ENCODE measurements at regions not wholly inside any gene's neighbourhood (a gene's known extent, or its start where the extent isn't known, plus 50 kb on each side); places are given as distances from the start of the nearest gene placed in this dataset.

- DNase-seq (ENCODE audit: low spot score): no peak
These were observed 60.0 kb downstream of the ING1 start for GRCh38 chr13:110773480-110773879.

DNA sequence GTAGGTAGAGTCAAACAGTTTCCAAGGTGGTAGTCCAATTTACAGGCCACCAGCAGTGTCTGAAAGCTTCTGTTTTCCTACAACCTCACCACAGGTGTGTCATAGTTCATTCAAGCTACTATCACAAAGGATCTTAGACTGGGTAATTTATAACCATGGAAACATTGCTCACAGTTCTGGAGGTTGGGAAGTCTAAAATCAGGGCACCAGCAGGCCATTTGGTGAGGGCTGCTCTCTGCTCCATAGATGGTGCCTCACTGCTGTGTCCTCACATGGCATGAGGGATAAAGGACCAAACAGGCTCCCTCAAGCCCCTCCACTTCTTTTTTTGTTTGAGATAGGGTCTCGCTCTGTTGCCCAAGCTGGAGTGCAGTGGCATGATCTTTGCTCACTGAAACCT lies 60.6 kb downstream of the ING1 start:
- no peak for DNase-seq (ENCODE audit: low spot score)

DNA sequence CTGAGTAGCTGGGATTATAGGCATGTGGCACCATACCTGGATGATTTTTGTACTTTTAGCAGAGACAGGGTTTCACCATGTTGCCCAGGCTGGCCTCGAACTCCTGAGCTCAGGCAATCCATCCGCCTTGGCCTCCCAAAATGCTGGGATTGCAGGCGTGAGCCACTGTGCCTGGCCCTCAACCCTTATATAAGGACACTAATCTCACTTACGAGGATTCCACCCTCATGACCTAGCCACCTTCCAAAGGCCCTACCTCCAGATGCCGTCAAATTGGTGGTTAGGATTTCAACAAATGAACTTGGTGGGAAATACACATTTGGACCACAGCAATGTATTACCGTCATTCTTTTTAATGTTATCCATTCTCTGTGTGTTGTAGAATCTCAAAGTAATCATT lies 61.0 kb downstream of the ING1 start:
- no peak for DNase-seq (ENCODE audit: low spot score)

DNA sequence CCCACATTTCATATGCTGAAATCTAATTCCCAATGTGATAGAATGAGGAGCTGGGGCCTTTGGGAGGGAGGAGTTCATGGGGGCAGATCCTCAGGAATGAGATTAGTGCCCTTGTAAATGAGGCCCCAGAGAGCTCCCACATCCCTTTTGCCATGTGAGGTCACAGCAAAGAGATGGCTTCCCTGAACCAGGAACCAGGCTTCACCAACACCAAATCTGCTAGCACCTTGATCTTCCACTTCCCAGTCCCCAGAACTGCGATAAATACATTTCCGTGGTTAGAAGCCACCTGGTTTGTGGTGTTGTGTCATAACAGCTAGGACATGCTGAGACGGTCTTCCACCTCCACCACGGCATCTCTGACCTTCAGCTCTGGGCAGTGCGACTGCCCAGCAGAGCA lies 62.1 kb downstream of the ING1 start:
- DNase-seq (ENCODE audit: low spot score): no peak

DNA sequence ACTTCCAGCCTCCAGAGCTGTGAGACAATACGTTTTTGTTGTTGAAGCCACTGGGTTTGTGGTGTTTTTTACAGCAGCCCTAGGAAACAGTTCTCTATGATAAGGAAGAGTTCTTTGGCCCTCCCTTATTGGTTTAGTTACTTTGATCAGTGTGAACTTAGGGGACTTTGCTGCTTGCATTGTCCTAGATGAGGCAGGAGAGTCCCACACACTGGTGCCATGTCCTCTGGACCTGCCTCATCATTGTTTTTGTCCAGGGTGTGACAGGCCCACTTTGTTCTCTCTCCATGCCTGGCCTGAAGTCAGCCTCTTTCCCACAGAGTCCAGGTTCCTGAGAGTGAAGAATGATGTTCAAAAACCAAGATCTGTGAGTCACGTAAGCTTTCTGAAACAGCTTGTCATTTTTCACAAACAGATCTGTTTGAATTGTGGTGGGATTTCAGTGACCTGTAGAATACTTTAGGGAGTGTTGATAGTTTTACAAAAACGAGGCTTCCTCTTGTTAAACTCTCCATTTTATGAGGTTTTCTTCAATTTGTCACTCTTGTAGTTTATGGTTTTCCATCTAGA lies 63.8 kb downstream of the ING1 start:
- DNase-seq (ENCODE audit: low spot score): no peak

DNA sequence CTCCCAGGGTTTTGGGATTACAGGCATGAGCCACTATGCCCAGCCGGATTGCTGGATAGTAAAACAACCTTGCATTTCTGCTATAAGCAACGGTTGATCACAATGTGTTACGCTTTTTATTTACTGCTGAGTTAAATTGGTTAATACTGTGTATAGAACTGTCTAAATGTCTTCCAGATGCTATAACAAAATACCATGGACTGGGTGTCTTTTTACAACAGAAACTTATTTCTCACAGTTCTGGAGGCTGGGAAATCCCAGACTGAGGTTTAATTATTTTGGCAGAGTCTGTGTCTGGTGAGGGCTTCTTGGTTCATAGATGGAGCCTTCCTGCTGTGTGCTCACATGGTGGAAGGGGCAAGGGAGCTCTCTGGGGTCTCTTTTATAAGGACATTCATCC lies 65.5 kb downstream of the ING1 start:
- no peak for DNase-seq (ENCODE audit: low spot score)

- no peak for DNase-seq (ENCODE audit: low spot score)
These were observed 66.9 kb downstream of the ING1 start for GRCh38 chr13:110780422-110780821.

DNA sequence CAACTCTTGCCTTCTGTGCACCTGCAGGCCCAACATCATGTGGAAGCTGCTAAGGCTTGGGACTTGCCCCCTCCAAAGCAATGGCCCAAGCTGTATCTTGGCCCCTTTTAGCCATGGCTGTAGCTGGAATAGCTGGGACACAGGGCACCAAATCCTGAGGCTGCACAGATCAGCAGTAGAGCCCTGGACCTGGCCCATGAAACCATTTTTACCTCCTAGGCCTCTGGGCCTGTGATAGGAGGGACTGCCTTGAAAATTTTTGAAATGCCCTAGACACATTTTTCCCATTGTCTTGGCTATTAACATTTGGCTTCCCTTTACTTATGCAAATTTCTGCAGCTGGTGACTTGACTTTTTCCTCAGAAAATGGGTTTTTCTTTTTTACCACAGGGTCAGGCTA lies 68.7 kb downstream of the ING1 start:
- no peak for DNase-seq (ENCODE audit: low spot score)

- no peak for DNase-seq (ENCODE audit: low spot score)
These were observed 71.2 kb downstream of the ING1 start for GRCh38 chr13:110784704-110785103.

DNA sequence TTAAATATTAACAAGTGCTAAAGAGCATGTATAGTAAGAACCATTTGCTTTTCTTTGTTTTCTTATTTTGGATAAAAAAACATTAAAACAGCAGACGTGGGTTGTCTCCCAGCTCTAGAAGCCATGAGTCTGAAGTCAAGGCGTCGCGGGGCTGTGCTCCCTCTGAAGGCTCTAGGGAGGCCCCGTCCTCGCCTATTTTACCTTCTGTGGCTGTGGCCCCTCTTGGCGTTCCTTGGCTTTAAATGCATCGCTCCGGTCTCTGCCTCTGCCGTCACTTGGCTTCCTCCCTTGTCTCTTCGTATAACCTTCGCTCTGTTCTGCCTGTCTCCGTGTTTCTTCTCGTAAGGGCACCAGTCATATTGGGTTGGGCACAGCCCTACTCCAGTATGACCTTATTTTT lies 75.3 kb downstream of the ING1 start:
- DNase-seq (ENCODE audit: low spot score): no peak

- no peak for DNase-seq (ENCODE audit: low spot score)
These were observed 76.4 kb downstream of the ING1 start for GRCh38 chr13:110789871-110790270.

- no peak for DNase-seq (ENCODE audit: low spot score)
These were observed 76.9 kb downstream of the ING1 start for GRCh38 chr13:110790371-110790770.

DNA sequence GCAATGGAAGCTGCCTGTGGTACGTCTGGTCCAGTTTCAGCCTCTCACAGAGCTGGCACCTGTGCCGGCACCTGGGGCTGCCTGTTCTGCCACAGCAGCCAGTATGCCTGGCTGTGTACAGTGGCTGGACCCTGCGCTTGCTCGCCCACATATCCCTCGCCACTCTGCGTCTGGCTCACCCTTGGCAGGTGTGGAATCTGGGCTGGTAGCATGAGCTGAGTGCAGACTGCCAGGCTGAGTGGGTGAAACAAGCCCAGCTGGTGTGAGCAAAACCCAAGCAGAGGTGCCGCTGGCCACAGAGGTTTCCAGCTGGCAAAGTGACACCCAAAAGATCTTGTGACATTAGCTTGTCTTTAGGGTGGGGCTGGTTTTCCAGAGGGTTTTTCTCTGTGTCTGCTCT lies 80.7 kb downstream of the ING1 start:
- DNase-seq (ENCODE audit: low spot score): no peak

DNA sequence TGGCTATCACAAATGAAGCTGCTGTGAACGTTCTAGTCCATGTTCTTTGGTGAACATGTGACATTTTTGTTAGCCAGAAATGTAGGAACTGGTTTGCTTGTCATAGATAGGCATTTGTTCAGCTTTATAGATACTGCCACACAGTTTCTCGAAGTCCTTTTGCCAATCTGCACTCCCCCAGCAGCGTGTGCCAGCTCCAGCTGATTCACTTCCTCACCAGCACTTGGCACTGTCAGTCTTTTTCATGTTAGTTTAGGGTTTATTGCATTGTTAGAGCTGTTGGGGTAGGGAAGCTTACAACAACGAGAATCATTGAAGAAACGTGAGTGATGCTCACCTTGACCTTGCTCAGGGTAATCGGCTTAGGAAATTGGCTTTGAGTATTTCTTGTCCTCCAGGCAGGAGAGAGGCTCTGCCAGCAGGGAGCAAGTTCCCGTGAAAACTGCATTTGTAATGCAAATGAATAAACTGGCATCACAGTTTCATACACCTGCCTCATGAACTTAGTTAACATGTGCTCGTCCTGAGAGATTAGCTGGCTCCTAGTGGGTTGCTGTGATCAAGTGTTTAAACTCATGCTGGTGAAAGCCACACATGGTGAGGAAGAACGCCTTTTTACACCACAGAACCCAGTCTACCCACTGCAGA lies 83.9 kb downstream of the ING1 start:
- DNase-seq (ENCODE audit: low spot score): no peak

- DNase-seq (ENCODE audit: low spot score): no peak
These were observed 84.8 kb downstream of the ING1 start for GRCh38 chr13:110798081-110798994.

GRCh38 chr13:110799246-110800236 lies 86.0 kb downstream of the ING1 start:
- DNase-seq (ENCODE audit: low spot score): no peak

GRCh38 chr13:110801044-110801443 lies 87.5 kb downstream of the ING1 start:
- no peak for DNase-seq (ENCODE audit: low spot score)

DNA sequence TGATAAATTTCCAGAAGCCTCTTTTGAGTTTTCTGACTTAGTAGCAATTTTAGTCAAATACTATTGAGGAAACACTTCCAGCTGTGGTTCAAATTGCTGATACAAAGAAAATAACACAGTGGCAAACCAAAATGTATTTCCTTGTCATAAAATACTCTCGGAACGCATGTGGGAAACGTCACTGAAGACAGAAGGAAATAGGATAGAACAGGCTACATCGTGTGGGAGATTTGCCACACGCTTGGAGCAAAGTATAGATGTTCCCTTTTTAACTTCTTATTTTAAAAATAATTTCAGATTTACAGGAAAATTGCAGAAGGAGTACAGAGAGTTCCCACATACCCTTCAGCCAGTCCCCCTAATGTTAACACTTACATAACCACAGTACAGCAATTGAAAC lies 88.8 kb downstream of the ING1 start:
- no peak for DNase-seq (ENCODE audit: low spot score)

- DNase-seq (ENCODE audit: low spot score): no peak
These were observed 93.1 kb downstream of the ING1 start for GRCh38 chr13:110806636-110807035.

DNA sequence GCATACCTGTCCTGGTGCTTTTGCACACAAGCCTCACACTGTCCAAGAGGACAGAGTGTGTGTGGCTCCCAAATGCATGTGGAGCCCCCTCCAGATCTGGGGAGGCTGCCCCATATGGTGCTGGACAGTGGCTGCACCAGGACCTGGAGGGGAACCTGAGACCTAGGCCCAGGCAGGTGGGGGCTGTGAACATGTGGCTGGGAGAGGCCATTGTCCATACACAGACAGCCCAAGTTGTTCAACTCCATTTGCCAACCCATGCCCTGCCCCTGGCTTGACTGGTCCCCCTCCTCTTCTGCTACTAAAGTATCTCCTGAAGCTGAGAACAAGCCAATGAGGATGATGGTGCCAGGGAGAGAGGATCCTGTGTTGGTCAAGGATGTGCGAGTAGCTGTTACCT lies 94.0 kb downstream of the ING1 start:
- no peak for DNase-seq (ENCODE audit: low spot score)

GRCh38 chr13:110808138-110808537 lies 94.6 kb downstream of the ING1 start:
- no peak for DNase-seq (ENCODE audit: low spot score)
